ENCODE measurements at regions not wholly inside any gene's neighbourhood (a gene's known extent, or its start where the extent isn't known, plus 50 kb on each side); places are given as distances from the start of the nearest gene placed in this dataset.

GRCh38 chr9:73067074-73067473 is 84.6 kb upstream of the ANXA1 start:
- no peaks in the 10 kb centered on the region for H3K9me3 ChIP-seq (ENCODE audit: control insufficient read depth, low read depth, low read length)
- no peak overlapping the region for H2AFZ ChIP-seq (ENCODE audit: control insufficient read depth, low read length)
- H3K27me3 ChIP-seq (ENCODE audit: control insufficient read depth, extremely low read depth, insufficient read depth, low read length) = no peaks in the 10 kb centered on the region
- no peak overlapping the region for H3K4me2 ChIP-seq (ENCODE audit: control insufficient read depth, extremely low read depth, insufficient read depth, low read depth, low read length)
- H3K4me3 ChIP-seq (ENCODE audit: control insufficient read depth in 2 of 3, extremely low read depth in 1 of 3, insufficient read depth in 2 of 3, low read depth in 1 of 3, low read length in 3 of 3) = no peak overlapping the region
- H3K9me1 ChIP-seq (ENCODE audit: control insufficient read depth, extremely low read depth, insufficient read depth, low read length) = no peaks in the 10 kb centered on the region
- no peaks in the 10 kb centered on the region for H3K36me3 ChIP-seq (ENCODE audit: control insufficient read depth in 2 of 2, extremely low read depth in 1 of 2, insufficient read depth in 2 of 2, low read length in 2 of 2)
- H3K27ac ChIP-seq (ENCODE audit: control insufficient read depth, insufficient read depth, low read length) = no peak overlapping the region
- no peaks in the 10 kb centered on the region for H3K79me2 ChIP-seq (ENCODE audit: control insufficient read depth, insufficient read depth, low read length)
- TF ChIP-seq CTCF (optimal IDR thresholded peaks at IDR 0.05 in 1 of 3, IDR thresholded peaks at IDR 0.05 in 1 of 3, conservative IDR thresholded peaks at IDR 0.05 in 1 of 3; ENCODE audit: extremely low read depth in 1 of 3, insufficient read depth in 2 of 3, low read length in 3 of 3) (no peak), EZH2 (IDR thresholded peaks at IDR 0.05; ENCODE audit: low read length) (no peak)
- no peak overlapping the region for H3K9ac ChIP-seq (ENCODE audit: control insufficient read depth, extremely low read depth, insufficient read depth, low read length)
- no peaks in the 10 kb centered on the region for H3K4me1 ChIP-seq (ENCODE audit: control insufficient read depth, extremely low read depth, insufficient read depth, low read length)
- no peaks in the 10 kb centered on the region for H4K20me1 ChIP-seq (ENCODE audit: control insufficient read depth, extremely low read depth, insufficient read depth, low read length)
- dilution Hi-C loops (cut with MboI; ENCODE audit: extremely low pct_ligation_motif_present, low sequenced_read_pairs) = no loop called here
- no peak for FAIRE-seq
- no peak for DNase-seq (ENCODE audit: low read depth, low spot score)

GRCh38 chr9:73065439-73065838 is 86.2 kb upstream of the ANXA1 start:
- Histone ChIP-seq H2AFZ (ENCODE audit: control insufficient read depth, low read length) (no peak overlapping the region), H3K27ac (ENCODE audit: control insufficient read depth, insufficient read depth, low read length) (no peak overlapping the region), H3K9ac (ENCODE audit: control insufficient read depth, extremely low read depth, insufficient read depth, low read length) (no peak overlapping the region), H3K36me3 (ENCODE audit: control insufficient read depth in 2 of 2, extremely low read depth in 1 of 2, insufficient read depth in 2 of 2, low read length in 2 of 2) (no peaks in the 10 kb centered on the region), H3K27me3 (ENCODE audit: control insufficient read depth, extremely low read depth, insufficient read depth, low read length) (no peaks in the 10 kb centered on the region), H3K79me2 (ENCODE audit: control insufficient read depth, insufficient read depth, low read length) (no peaks in the 10 kb centered on the region), H3K4me2 (ENCODE audit: control insufficient read depth, extremely low read depth, insufficient read depth, low read depth, low read length) (no peak overlapping the region), H3K4me1 (ENCODE audit: control insufficient read depth, extremely low read depth, insufficient read depth, low read length) (no peaks in the 10 kb centered on the region), H4K20me1 (ENCODE audit: control insufficient read depth, extremely low read depth, insufficient read depth, low read length) (no peaks in the 10 kb centered on the region), H3K4me3 (ENCODE audit: control insufficient read depth in 2 of 3, extremely low read depth in 1 of 3, insufficient read depth in 2 of 3, low read depth in 1 of 3, low read length in 3 of 3) (no peak overlapping the region), H3K9me1 (ENCODE audit: control insufficient read depth, extremely low read depth, insufficient read depth, low read length) (no peaks in the 10 kb centered on the region), H3K9me3 (ENCODE audit: control insufficient read depth, low read depth, low read length) (no peaks in the 10 kb centered on the region)
- TF ChIP-seq CTCF (optimal IDR thresholded peaks at IDR 0.05 in 1 of 3, IDR thresholded peaks at IDR 0.05 in 1 of 3, conservative IDR thresholded peaks at IDR 0.05 in 1 of 3; ENCODE audit: extremely low read depth in 1 of 3, insufficient read depth in 2 of 3, low read length in 3 of 3) (no peak), EZH2 (IDR thresholded peaks at IDR 0.05; ENCODE audit: low read length) (no peak)
- no peak for FAIRE-seq
- dilution Hi-C loops (cut with MboI; ENCODE audit: extremely low pct_ligation_motif_present, low sequenced_read_pairs) = no loop called here
- DNase-seq (ENCODE audit: low read depth, low spot score) = no peak
